OCI-LY1 (cell line): ENCODE measurements at regions not wholly inside any gene's neighbourhood (a gene's known extent, or its start where the extent isn't known, plus 50 kb on each side); places are given as distances from the start of the nearest gene placed in this dataset.

Experiments used
- H2AFZ ChIP-seq: fragments of 200-600 bp; sonication (generic), shearing (Covaris generic); 2 replicates; pipeline ENCODE4 v1.6.0; 2014; ENCODE audit warnings: antibody characterized with exemption, mild to moderate bottlenecking, low read length
- H3F3A ChIP-seq: fragments of 200-600 bp; sonication (generic), shearing (Covaris generic); 2 replicates; pipeline ENCODE4 v1.6.0; 2014; ENCODE audit warnings: mild to moderate bottlenecking, antibody characterized with exemption, low read length, moderate library complexity; ENCODE audit not compliant: insufficient read depth
- H3K27ac ChIP-seq: fragments of 200-600 bp; sonication (generic); 2 replicates; pipeline ENCODE4 v1.5.1; 2014; ENCODE audit warnings: low read length, mixed run types, mild to moderate bottlenecking, low read depth; ENCODE audit not compliant: poor library complexity, severe bottlenecking
- H3K27me3 ChIP-seq: fragments of 200-600 bp; sonication (generic); 2 replicates; pipeline ENCODE4 v1.6.0; 2014; ENCODE audit warnings: antibody characterized with exemption, mild to moderate bottlenecking, low read length, moderate library complexity; ENCODE audit not compliant: insufficient read depth
- H3K36me3 ChIP-seq: fragments of 200-600 bp; sonication (generic); 2 replicates; pipeline ENCODE4 v1.6.1; 2014; ENCODE audit warnings: mild to moderate bottlenecking, antibody characterized with exemption, low read length, moderate library complexity, mixed read lengths; ENCODE audit not compliant: insufficient read depth
- H3K4me1 ChIP-seq: fragments of 200-600 bp; sonication (generic); 2 replicates; pipeline ENCODE4 v1.5.1; 2014; ENCODE audit warnings: mild to moderate bottlenecking, low read length, moderate library complexity; ENCODE audit not compliant: insufficient read depth, severe bottlenecking
- H3K4me2 ChIP-seq: fragments of 200-600 bp; sonication (generic), shearing (Covaris generic); 2 replicates; pipeline ENCODE4 v1.6.1; 2014; ENCODE audit warnings: low read length
- H3K4me3 ChIP-seq: fragments of 200-600 bp; sonication (generic); 2 replicates; pipeline ENCODE4 v1.5.1; 2014; ENCODE audit warnings: low read length, low read depth, mild to moderate bottlenecking, mixed read lengths; ENCODE audit not compliant: poor library complexity, severe bottlenecking
- H3K79me2 ChIP-seq: fragments of 200-600 bp; shearing (Covaris generic); 2 replicates; pipeline ENCODE4 v1.6.1; 2016; ENCODE audit warnings: mixed run types, low read length, mixed read lengths; ENCODE audit not compliant: insufficient read depth
- H3K9ac ChIP-seq: fragments of 200-600 bp; sonication (generic), shearing (Covaris generic); 2 replicates; pipeline ENCODE4 v1.6.1; 2014; ENCODE audit warnings: mild to moderate bottlenecking, low read length, mixed read lengths
- H3K9me2 ChIP-seq: fragments of 200-600 bp; sonication (generic), shearing (Covaris generic); 2 replicates; pipeline ENCODE4 v1.6.1; 2014; ENCODE audit warnings: low read depth, mild to moderate bottlenecking, low read length, mixed read lengths
- H3K9me3 ChIP-seq: fragments of 200-600 bp; shearing (Covaris generic); 2 replicates; pipeline ENCODE4 v1.6.1; 2014; ENCODE audit warnings: low read length, mixed read lengths
- H4K20me1 ChIP-seq: fragments of 200-600 bp; sonication (generic), shearing (Covaris generic); 2 replicates; pipeline ENCODE4 v1.6.0; 2016; ENCODE audit warnings: mild to moderate bottlenecking, low read length; ENCODE audit not compliant: insufficient read depth
- CTCF ChIP-seq: fragments of 200-600 bp; sonication (generic), shearing (Covaris generic); IDR thresholded peaks from 2 replicates; pipeline ENCODE4 v1.5.1; 2017; ENCODE audit warnings: mild to moderate bottlenecking, antibody characterized with exemption, low read length, moderate library complexity, mixed read lengths
- EZH2 ChIP-seq: fragments of 200-600 bp; sonication (generic), shearing (Covaris generic); IDR thresholded peaks from 2 replicates; pipeline ENCODE4 v1.8.0; 2017; ENCODE audit warnings: borderline replicate concordance, mixed run types, mild to moderate bottlenecking, antibody characterized with exemption, low read length, moderate library complexity, mixed read lengths

- Histone ChIP-seq H3K79me2 (no peaks in the 10 kb centered on the region), H3K27me3 (no peaks in the 10 kb centered on the region; the same call in 1 of the 2 replicates), H3F3A (no peaks in the 10 kb centered on the region), H3K9ac (no peak overlapping the region), H3K9me2 (no peaks in the 10 kb centered on the region), H3K4me3 (no peak overlapping the region), H3K4me1 (no peaks in the 10 kb centered on the region), H3K36me3 (no peaks in the 10 kb centered on the region), H4K20me1 (no peaks in the 10 kb centered on the region), H3K27ac (no peak overlapping the region), H3K9me3 (no peaks in the 10 kb centered on the region), H2AFZ (no peak overlapping the region), H3K4me2 (no peak overlapping the region)
- TF ChIP-seq EZH2 (no peak), CTCF (no peak)
Measured at GRCh38 chr14:22403296-22403695, 185.7 kb downstream of the DAD1 start.

GRCh38 chr14:22400655-22401259 is 188.3 kb downstream of the DAD1 start:
- H3K9ac ChIP-seq = no peak overlapping the region
- no peak overlapping the region for H3K27ac ChIP-seq
- H3F3A ChIP-seq = no peaks in the 10 kb centered on the region
- H3K9me3 ChIP-seq = no peaks in the 10 kb centered on the region
- no peak for TF ChIP-seq CTCF
- no peak for TF ChIP-seq EZH2
- H3K9me2 ChIP-seq = no peaks in the 10 kb centered on the region
- no peak overlapping the region for H2AFZ ChIP-seq
- no peaks in the 10 kb centered on the region for H3K79me2 ChIP-seq
- H4K20me1 ChIP-seq = no peaks in the 10 kb centered on the region
- no peaks in the 10 kb centered on the region for H3K27me3 ChIP-seq
- H3K4me1 ChIP-seq = no peaks in the 10 kb centered on the region
- H3K4me3 ChIP-seq = no peak overlapping the region
- H3K4me2 ChIP-seq = no peak overlapping the region
- no peaks in the 10 kb centered on the region for H3K36me3 ChIP-seq

GRCh38 chr14:22399776-22400175 is 189.2 kb downstream of the DAD1 start:
- no peak for TF ChIP-seq EZH2
- no peak for TF ChIP-seq CTCF
- Histone ChIP-seq H3K27me3 (no peaks in the 10 kb centered on the region), H3K4me2 (no peak overlapping the region)

More at GRCh38 chr14:22399776-22400175, 189.2 kb downstream of the DAD1 start:
- H3F3A ChIP-seq = no peaks in the 10 kb centered on the region
- H3K9ac ChIP-seq = no peak overlapping the region
- H3K36me3 ChIP-seq = no peaks in the 10 kb centered on the region
- H3K9me3 ChIP-seq = no peaks in the 10 kb centered on the region
- H2AFZ ChIP-seq = no peak overlapping the region
- no peak overlapping the region for H3K27ac ChIP-seq
- H3K79me2 ChIP-seq = no peaks in the 10 kb centered on the region
- H3K4me1 ChIP-seq = no peaks in the 10 kb centered on the region
- H4K20me1 ChIP-seq = no peaks in the 10 kb centered on the region
- no peak overlapping the region for H3K4me3 ChIP-seq
- no peaks in the 10 kb centered on the region for H3K9me2 ChIP-seq
